ENCODE measurements at regions not wholly inside any gene's neighbourhood (a gene's known extent, or its start where the extent isn't known, plus 50 kb on each side); places are given as distances from the start of the nearest gene placed in this dataset.

DNA sequence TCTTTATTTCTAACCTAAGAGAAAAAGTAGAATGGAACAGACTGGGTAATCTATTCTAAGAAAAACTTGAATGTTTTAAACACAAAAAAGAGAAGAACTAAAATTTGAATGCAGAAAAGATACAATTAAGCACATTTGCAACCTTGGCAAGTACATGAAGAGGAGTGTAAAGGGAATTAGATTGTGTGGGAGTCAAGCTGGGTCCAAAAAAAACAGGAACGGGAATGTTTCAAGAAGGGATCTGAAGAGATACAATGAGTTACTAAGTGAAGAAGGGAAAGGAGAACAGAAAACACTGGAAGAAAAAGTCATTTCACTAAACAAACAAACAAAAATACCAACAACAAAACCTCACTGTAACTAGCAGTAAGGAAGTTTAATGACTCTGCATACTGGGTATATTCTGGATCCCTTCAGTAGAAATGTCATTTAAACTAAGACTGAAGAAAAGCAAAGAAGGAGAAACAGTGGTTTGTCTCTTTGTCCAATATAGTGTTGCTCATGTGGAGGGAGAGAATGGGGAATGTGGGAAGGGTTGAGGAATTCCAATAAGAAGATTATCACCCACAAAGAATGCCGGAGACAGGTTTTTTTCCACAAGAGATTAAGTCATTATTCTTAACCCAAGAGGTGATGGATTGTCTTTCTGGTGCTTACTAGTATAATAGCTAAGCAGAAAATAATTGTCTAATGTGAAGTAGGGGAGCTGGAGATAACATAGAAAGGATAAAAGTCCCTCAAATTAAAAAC lies 50.4 kb upstream of the PTPN13 start (continued):
- TF ChIP-seq FOXJ3 (CRISPR knock-in tag; IDR thresholded peaks at IDR 0.05) (no peak), FOXP1 (CRISPR knock-in tag; IDR thresholded peaks at IDR 0.05) (no peak), STAG1 (CRISPR knock-in tag; IDR thresholded peaks at IDR 0.05; ENCODE audit: borderline replicate concordance) (no peak), ZC3H4 (CRISPR knock-in tag; IDR thresholded peaks at IDR 0.05; ENCODE audit: borderline replicate concordance) (no peak), ZNF174 (CRISPR knock-in tag; IDR thresholded peaks at IDR 0.05) (no peak), RFX5 (IDR thresholded peaks at IDR 0.05; ENCODE audit: low read depth, low read length) (no peak)

DNA sequence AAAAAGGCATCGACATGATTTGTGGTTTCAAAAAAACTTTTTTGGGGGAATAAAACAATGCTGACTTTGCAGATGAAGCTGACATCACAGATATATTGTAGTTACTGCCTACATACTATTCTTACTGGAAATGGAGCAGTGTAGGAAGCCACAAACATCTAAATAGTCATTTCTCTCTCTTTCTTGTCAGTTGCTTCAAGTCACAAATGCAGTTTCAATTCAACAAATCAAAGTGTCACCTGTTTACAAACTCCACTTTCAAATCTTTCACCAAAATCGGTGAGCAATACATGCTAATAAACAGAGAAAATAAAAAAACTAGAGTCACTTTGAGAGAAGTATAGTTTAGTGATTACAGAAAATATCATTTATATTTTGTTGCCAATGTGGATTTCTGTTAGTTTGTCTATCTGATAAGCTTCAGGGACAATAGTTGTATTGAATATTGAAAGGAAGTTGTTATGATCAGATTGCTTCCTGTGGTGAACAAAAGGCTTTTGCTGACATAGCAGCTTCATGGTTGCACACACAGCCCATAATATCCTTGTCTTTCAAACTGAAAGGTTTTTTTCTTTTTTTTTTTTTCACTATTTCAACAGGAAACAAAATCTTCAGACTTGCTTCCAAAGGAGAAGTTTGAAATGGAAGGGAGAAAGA lies 49.7 kb upstream of the PTPN13 start:
- 0% methylated on average over 2 of the region's 2 CpGs for WGBS (ENCODE audit: insufficient coverage, low coverage, missing lambda C conversion rate)

More for the DNA sequence above, 49.7 kb upstream of the PTPN13 start:
- Histone ChIP-seq H3K9me1 (ENCODE audit: control insufficient read depth, insufficient read depth, low read length) (no peaks in the 10 kb centered on the region), H2AFZ (ENCODE audit: low read depth, low read length) (no peak overlapping the region), H3K4me1 (replicated peaks in 1 of 2; ENCODE audit: control insufficient read depth in 2 of 2, insufficient read depth in 2 of 2, low read length in 2 of 2) (peaks cover 0 to 5% of the 10 kb centered on the region in 2 experiments; a peak in 1 of 5 replicates), H3K4me2 (ENCODE audit: insufficient read depth, low read length) (no peak overlapping the region), H3K27me3 (ENCODE audit: control insufficient read depth in 2 of 2, insufficient read depth in 2 of 2, low read length in 2 of 2) (peaks cover 0 to 5% of the 10 kb centered on the region in 2 experiments; a peak in 2 of 5 replicates), H3K27ac (ENCODE audit: extremely low read depth, low read depth, low read length) (no peak overlapping the region), H3K4me3 (no peak overlapping the region), H3K9me3 (replicated peaks; ENCODE audit: control insufficient read depth, insufficient read depth, low read depth, low read length) (no peaks in the 10 kb centered on the region), H3K79me2 (ENCODE audit: control insufficient read depth, insufficient read depth, low read length) (no peaks in the 10 kb centered on the region), H3K9ac (ENCODE audit: insufficient read depth in 1 of 2, low read depth in 2 of 2, low read length in 2 of 2) (no peak overlapping the region), H3K36me3 (ENCODE audit: control insufficient read depth, insufficient read depth, low read length) (no peaks in the 10 kb centered on the region), H4K20me1 (replicated peaks; ENCODE audit: control insufficient read depth, insufficient read depth, low read length) (no peaks in the 10 kb centered on the region)
- in situ Hi-C loops (cut with MboI) (no loop called here), intact Hi-C loops (cut with micrococcal nuclease) (no loop called here)
- ATAC-seq, result no peak
- ChIA-PET POLR2A (no interaction called here), CTCF (ENCODE audit: low intra/inter-chr PET ratio) (no interaction called here)
- BruUV-seq (replicated peaks), result no TSS peak
- no peak for FAIRE-seq
- TF ChIP-seq RBM17 (IDR thresholded peaks at IDR 0.05; ENCODE audit: borderline replicate concordance, low read depth, low read length), result no peak
- no peak for TF ChIP-seq RFX5 (IDR thresholded peaks at IDR 0.05; ENCODE audit: low read depth, low read length)
- no peak for TF ChIP-seq XRCC4 (IDR thresholded peaks at IDR 0.05; ENCODE audit: extremely low read depth, insufficient read depth, insufficient read length)
- TF ChIP-seq HINFP (tag; conservative IDR thresholded peaks at IDR 0.05; ENCODE audit: low read depth), result no peak
- TF ChIP-seq THAP12 (CRISPR knock-in tag; IDR thresholded peaks at IDR 0.05), result no peak
- TF ChIP-seq ZNF696 (CRISPR knock-in tag; conservative IDR thresholded peaks at IDR 0.05), result no peak
- no peak for TF ChIP-seq ZNF639 (CRISPR knock-in tag; conservative IDR thresholded peaks at IDR 0.05 in 1 of 2, IDR thresholded peaks at IDR 0.05 in 1 of 2)
- no peak for DNase-seq (ENCODE audit: extremely low read depth in 1 of 4, low spot score in 3 of 4)

All from K562 (cell line).